ENCODE measurements at regions not wholly inside any gene's neighbourhood (a gene's known extent, or its start where the extent isn't known, plus 50 kb on each side); places are given as distances from the start of the nearest gene placed in this dataset.

DNA sequence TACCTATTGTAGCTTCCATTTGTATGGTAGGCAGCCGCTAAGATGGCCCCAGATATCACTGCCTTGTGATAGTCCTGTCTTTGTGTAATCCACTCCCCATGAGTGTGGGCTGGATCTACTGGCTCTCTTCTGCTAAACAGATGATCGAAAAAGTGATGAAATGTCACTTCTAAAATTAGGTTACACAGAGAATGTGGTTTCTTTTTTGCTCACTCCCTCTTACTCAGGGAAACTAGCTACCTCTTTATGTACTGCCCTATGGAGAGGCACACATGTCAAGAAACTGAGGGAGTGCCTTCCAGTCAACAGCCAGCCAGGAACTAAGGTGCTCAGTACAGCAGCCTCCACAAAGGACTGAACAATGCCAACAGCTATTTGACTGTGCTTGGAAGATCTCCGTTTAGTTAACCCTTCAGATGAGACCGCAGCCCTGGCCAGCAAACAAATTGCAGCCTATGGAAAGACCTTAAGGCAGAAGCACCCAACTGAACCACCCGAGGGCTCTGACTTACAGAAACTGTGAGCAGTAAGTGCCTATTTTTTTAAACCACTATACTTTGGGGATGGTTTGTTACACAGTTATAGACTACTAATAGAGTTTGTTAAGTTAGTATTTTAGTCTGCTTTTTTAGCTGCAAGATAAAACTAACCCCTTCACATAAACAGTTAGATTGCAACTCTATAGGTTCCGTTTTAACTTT is 113.2 kb upstream of the MAF start:
- TF ChIP-seq, protein P1, sequence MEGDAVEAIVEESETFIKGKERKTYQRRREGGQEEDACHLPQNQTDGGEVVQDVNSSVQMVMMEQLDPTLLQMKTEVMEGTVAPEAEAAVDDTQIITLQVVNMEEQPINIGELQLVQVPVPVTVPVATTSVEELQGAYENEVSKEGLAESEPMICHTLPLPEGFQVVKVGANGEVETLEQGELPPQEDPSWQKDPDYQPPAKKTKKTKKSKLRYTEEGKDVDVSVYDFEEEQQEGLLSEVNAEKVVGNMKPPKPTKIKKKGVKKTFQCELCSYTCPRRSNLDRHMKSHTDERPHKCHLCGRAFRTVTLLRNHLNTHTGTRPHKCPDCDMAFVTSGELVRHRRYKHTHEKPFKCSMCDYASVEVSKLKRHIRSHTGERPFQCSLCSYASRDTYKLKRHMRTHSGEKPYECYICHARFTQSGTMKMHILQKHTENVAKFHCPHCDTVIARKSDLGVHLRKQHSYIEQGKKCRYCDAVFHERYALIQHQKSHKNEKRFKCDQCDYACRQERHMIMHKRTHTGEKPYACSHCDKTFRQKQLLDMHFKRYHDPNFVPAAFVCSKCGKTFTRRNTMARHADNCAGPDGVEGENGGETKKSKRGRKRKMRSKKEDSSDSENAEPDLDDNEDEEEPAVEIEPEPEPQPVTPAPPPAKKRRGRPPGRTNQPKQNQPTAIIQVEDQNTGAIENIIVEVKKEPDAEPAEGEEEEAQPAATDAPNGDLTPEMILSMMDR (IDR thresholded peaks at IDR 0.05): no peak
- no peak for TF ChIP-seq POLR2A (IDR thresholded peaks at IDR 0.05)
- ATAC-seq (no peak), DNase-seq (no peak)
- Histone ChIP-seq H3K4me3 (no peak overlapping the region), H3K27me3 (no peaks in the 10 kb centered on the region), H3K27ac (no peak overlapping the region), H3K4me1 (peaks cover 0 to 14% (median 2%) of the 10 kb centered on the region in 12 donors), H3K9me3 (no peaks in the 10 kb centered on the region), H3K36me3 (no peaks in the 10 kb centered on the region)
- intact Hi-C loops (cut with DNase I): no loop called here
- 88 to 96% (median 94%) methylated on average over 6 of the region's 6 CpGs for WGBS, 4 donors

DNA sequence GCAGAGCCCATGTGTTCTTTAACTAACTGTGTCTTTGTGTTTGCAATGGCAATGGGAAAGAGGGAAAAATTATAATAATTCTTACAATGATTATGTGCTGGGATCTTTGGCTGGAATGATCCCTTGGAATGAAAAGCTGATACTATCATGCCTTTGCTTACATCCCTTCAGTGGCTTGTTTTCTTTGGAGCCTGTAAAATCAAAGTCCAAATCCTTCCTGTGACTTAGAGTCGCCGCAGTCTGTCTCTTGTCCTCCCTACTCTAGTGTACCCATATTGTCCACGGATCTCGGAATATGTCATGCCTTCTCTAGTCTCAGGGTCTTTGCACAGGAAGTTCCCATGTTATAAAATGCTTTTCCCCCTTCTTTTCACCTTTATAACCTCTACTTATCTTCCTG is 111.7 kb upstream of the MAF start:
- H3K27me3 ChIP-seq: no peaks in the 10 kb centered on the region
- H3K4me3 ChIP-seq: no peak overlapping the region
- WGBS, 4 donors: 78 to 91% (median 85%) methylated on average over 4 of the region's 4 CpGs
- DNase-seq (no peak), ATAC-seq (no peak)
- TF ChIP-seq, protein P1 (IDR thresholded peaks at IDR 0.05): no peak
- TF ChIP-seq POLR2A (IDR thresholded peaks at IDR 0.05): no peak
- peaks cover 0 to 23% (median 4%) of the 10 kb centered on the region in 12 donors for H3K4me1 ChIP-seq
- no peaks in the 10 kb centered on the region for H3K9me3 ChIP-seq
- intact Hi-C loops (cut with DNase I): no loop called here
- H3K36me3 ChIP-seq: no peaks in the 10 kb centered on the region
- no peak overlapping the region for H3K27ac ChIP-seq

DNA sequence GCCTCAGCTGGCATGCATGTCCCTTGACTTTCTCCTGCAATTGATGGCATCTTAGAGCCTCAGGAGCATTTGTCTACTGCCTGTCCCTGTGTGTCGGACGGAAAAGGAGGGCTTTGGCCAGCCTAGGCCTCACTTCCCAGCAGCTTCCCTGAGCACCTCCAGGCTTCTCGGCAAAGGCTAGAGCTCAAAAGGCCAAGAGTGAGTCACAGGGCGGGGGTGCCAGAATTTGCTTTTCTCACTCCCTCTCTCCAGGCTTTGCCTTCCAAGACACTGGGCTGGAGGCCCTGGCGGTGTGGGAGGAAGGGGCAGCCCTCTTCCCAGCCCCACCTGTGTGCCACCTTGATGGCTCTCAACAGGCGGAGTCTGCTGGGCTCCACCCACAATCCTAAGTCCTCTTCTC is 107.3 kb upstream of the MAF start:
- H3K4me3 ChIP-seq: no peak overlapping the region
- H3K4me1 ChIP-seq: peaks cover 0 to 10% (median 0%) of the 10 kb centered on the region in 12 donors
- H3K9me3 ChIP-seq: no peaks in the 10 kb centered on the region
- DNase-seq (peak; percentile 49 to 81 (median 73)), ATAC-seq (peak; percentile 71 to 97 (median 92))
- TF ChIP-seq, protein P1 (IDR thresholded peaks at IDR 0.05): no peak
- TF ChIP-seq POLR2A (IDR thresholded peaks at IDR 0.05): no peak
- intact Hi-C loops (cut with DNase I): no loop called here
- peak overlapping the region in 2 of 12 donors; percentile 13 to 37 for H3K27ac ChIP-seq
- H3K36me3 ChIP-seq: no peaks in the 10 kb centered on the region
- 74 to 88% (median 81%) methylated on average over 6 of the region's 6 CpGs for WGBS, 4 donors
- H3K27me3 ChIP-seq: no peaks in the 10 kb centered on the region

DNA sequence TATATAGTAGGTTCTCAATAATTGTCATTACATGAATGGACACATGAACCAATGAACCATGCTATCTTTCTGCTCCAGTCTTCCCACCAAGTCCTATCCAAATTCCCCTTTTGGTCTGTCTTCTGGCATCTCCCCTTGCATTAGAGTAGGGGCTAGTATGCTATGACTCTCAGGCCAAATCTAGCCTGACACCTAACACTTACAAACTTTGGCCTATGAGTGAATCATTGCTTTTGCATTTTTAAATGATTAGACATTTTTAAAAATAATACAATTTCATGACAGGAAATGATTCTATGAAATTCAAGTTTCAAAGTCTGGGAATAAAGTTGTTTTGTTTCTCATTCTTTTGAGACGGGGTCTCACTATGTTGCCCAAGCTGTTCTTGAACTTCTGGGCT is 102.5 kb upstream of the MAF start:
- Histone ChIP-seq H3K4me3 (no peak overlapping the region), H3K27me3 (no peaks in the 10 kb centered on the region), H3K27ac (no peak overlapping the region), H3K9me3 (peaks cover 0 to 4% (median 0%) of the 10 kb centered on the region in 12 donors), H3K4me1 (peaks cover 0 to 15% (median 2%) of the 10 kb centered on the region in 12 donors), H3K36me3 (no peaks in the 10 kb centered on the region)
- DNase-seq (no peak), ATAC-seq (no peak)
- intact Hi-C loops (cut with DNase I): no loop called here
- no peak for TF ChIP-seq POLR2A (IDR thresholded peaks at IDR 0.05)
- TF ChIP-seq, protein P1 (IDR thresholded peaks at IDR 0.05): no peak
- 93 to 100% (median 95%) methylated on average over 1 of the region's 1 CpG for WGBS, 4 donors
